Fibroblast of lung (primary cell): ENCODE measurements at regions not wholly inside any gene's neighbourhood (a gene's known extent, or its start where the extent isn't known, plus 50 kb on each side); places are given as distances from the start of the nearest gene placed in this dataset.

Experiments used
- EZH2 ChIP-seq: IDR thresholded peaks from 2 replicates; pipeline ENCODE4 v1.5.1; 2012; ENCODE audit warnings: low read length, control low read depth, mild to moderate bottlenecking; ENCODE audit errors: missing control alignments
- TF ChIP-seq, protein P1 (sequence below), 2 donors: IDR thresholded peaks in 1 of 2; conservative IDR thresholded peaks in 1 of 2; 1 replicate in 1 of 2; 2 replicates in 1 of 2; pipeline ENCODE4 v1.5.1; 2011 to 2012; ENCODE audit warnings: low read length in 2 of 2, control low read depth in 1 of 2, inconsistent platforms in 1 of 2, low read depth in 1 of 2, mild to moderate bottlenecking in 1 of 2

GRCh38 chr4:134297765-134298164 lies 96.2 kb upstream of the PABPC4L start:
- TF ChIP-seq, protein P1, sequence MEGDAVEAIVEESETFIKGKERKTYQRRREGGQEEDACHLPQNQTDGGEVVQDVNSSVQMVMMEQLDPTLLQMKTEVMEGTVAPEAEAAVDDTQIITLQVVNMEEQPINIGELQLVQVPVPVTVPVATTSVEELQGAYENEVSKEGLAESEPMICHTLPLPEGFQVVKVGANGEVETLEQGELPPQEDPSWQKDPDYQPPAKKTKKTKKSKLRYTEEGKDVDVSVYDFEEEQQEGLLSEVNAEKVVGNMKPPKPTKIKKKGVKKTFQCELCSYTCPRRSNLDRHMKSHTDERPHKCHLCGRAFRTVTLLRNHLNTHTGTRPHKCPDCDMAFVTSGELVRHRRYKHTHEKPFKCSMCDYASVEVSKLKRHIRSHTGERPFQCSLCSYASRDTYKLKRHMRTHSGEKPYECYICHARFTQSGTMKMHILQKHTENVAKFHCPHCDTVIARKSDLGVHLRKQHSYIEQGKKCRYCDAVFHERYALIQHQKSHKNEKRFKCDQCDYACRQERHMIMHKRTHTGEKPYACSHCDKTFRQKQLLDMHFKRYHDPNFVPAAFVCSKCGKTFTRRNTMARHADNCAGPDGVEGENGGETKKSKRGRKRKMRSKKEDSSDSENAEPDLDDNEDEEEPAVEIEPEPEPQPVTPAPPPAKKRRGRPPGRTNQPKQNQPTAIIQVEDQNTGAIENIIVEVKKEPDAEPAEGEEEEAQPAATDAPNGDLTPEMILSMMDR (conservative IDR thresholded peaks at IDR 0.05 in 1 of 2, IDR thresholded peaks at IDR 0.05 in 1 of 2; ENCODE audit: low read depth in 1 of 2, low read length in 2 of 2), result no peak
- no peak for TF ChIP-seq EZH2
